ENCODE measurements at regions not wholly inside any gene's neighbourhood (a gene's known extent, or its start where the extent isn't known, plus 50 kb on each side); places are given as distances from the start of the nearest gene placed in this dataset.
"Not testable (repeated sequence)": the region's sequence is repeated elsewhere in the genome, so short reads cannot be mapped to it uniquely, and the experiment has no call there.

DNA sequence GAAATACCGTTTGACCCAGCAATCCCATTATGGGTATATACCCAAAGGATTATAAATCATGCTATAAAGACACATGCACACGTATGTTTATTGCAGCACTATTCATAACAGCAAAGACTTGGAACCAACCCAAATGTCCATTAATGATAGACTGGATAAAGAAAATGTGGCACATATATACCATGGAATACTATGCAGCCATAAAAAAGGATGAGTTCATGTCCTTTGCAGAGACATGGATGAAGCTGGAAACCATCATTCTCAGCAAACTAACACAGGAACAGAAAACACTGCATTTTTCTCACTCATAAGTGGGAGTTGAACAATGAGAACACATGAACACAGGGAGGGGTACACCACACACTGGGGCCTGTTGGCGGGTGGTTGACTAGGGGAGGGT lies 411.3 kb downstream of the RPS6KC1 start:
- TF ChIP-seq POLR2A, POLR2AphosphoS5, EP300 (IDR thresholded peaks at IDR 0.05): not testable (repeated sequence)
- TF ChIP-seq, protein P1, sequence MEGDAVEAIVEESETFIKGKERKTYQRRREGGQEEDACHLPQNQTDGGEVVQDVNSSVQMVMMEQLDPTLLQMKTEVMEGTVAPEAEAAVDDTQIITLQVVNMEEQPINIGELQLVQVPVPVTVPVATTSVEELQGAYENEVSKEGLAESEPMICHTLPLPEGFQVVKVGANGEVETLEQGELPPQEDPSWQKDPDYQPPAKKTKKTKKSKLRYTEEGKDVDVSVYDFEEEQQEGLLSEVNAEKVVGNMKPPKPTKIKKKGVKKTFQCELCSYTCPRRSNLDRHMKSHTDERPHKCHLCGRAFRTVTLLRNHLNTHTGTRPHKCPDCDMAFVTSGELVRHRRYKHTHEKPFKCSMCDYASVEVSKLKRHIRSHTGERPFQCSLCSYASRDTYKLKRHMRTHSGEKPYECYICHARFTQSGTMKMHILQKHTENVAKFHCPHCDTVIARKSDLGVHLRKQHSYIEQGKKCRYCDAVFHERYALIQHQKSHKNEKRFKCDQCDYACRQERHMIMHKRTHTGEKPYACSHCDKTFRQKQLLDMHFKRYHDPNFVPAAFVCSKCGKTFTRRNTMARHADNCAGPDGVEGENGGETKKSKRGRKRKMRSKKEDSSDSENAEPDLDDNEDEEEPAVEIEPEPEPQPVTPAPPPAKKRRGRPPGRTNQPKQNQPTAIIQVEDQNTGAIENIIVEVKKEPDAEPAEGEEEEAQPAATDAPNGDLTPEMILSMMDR (IDR thresholded peaks at IDR 0.05) = not testable (repeated sequence)
